B cell (primary cell): ENCODE measurements at regions not wholly inside any gene's neighbourhood (a gene's known extent, or its start where the extent isn't known, plus 50 kb on each side); places are given as distances from the start of the nearest gene placed in this dataset.

Experiments
- ATAC-seq: fragments of 200-7000 bp; cut with Tn5 transposase; one replicate; pipeline ENCODE4 v1.10.0; 2021; ENCODE audit warnings: low read depth, mild to moderate bottlenecking, moderate number of reproducible peaks, moderate library complexity
- CTCF ChIA-PET: fragments of 350-600 bp; sonication (Branson Sonifier 250); formaldehyde crosslinking; loops from one replicate; lab custom pipeline; 2021; ENCODE audit warnings: antibody characterized with exemption, inconsistent platforms; lab: Charles Lee
- POLR2A ChIA-PET: fragments of 350-600 bp; sonication (Branson Sonifier 250); formaldehyde crosslinking; loops from one replicate; lab custom pipeline; 2021; ENCODE audit warnings: antibody characterized with exemption; lab: Charles Lee
- DNase-seq: peaks from one replicate; pipeline ENCODE4 v3.0.0; 2013
- H2AFZ ChIP-seq: 2 replicates; pipeline ENCODE4 v1.6.1; 2012; ENCODE audit warnings: mild to moderate bottlenecking, low read depth, low read length; ENCODE audit not compliant: insufficient read depth, poor library complexity, severe bottlenecking
- H3K27ac ChIP-seq, 2 donors: 1 replicate in 1 of 2; 2 replicates in 1 of 2; pipeline ENCODE4 v1.5.1; 2012 to 2013; ENCODE audit warnings: low read length in 2 of 2, mild to moderate bottlenecking in 2 of 2, moderate library complexity in 1 of 2
- H3K27me3 ChIP-seq, 4 experiments: fragments of 200-600 bp in 1 of 4; sonication (generic) in 1 of 4; replicated peaks in 1 of 4; 1 replicate in 2 of 4; 2 replicates in 2 of 4; pipeline versions ENCODE4 v1.6.1 to v1.7.0; 2013 to 2016; ENCODE audit warnings: low read length in 3 of 4, mild to moderate bottlenecking in 2 of 4, mixed read lengths in 1 of 4, moderate library complexity in 1 of 4; ENCODE audit not compliant: insufficient read depth in 4 of 4, control insufficient read depth in 3 of 4; ENCODE audit errors: control extremely low read depth in 1 of 4
- H3K36me3 ChIP-seq, 2 experiments: replicated peaks in 1 of 2; 1 replicate in 1 of 2; 2 replicates in 1 of 2; pipeline versions ENCODE4 v1.6.1 to v1.7.1; 2013; ENCODE audit warnings: low read length in 1 of 2; ENCODE audit not compliant: insufficient read depth in 2 of 2, control insufficient read depth in 1 of 2; ENCODE audit errors: control extremely low read depth in 1 of 2, extremely low read depth in 1 of 2
- H3K4me1 ChIP-seq, 2 donors: fragments of 200-600 bp in 1 of 2; sonication (generic) in 1 of 2; 1 replicate in 1 of 2; 2 replicates in 1 of 2; pipeline versions ENCODE4 v1.5.1 to v1.6.1; 2013 to 2017; ENCODE audit warnings: low read length in 2 of 2; ENCODE audit not compliant: control insufficient read depth in 2 of 2, insufficient read depth in 2 of 2
- H3K4me2 ChIP-seq: replicated peaks from 2 replicates; pipeline ENCODE3; 2012; ENCODE audit warnings: mild to moderate bottlenecking, low read depth, low read length; ENCODE audit not compliant: poor library complexity, severe bottlenecking
- H3K4me3 ChIP-seq, 5 experiments: fragments of 200-600 bp in 1 of 5; sonication (generic) in 1 of 5; 1 replicate in 3 of 5; 2 replicates in 2 of 5; pipeline versions ENCODE4 v1.5.1 to v1.7.0; 2011 to 2016; ENCODE audit warnings: low read length in 4 of 5, mild to moderate bottlenecking in 4 of 5, low read depth in 2 of 5, control low read depth in 1 of 5, moderate library complexity in 1 of 5; ENCODE audit not compliant: insufficient read depth in 1 of 5; ENCODE audit errors: control extremely low read depth in 1 of 5, extremely low read depth in 1 of 5
- H3K79me2 ChIP-seq: fragments of 200-600 bp; sonication (generic); one replicate; pipeline ENCODE4 v1.6.0; 2016; ENCODE audit warnings: low read length; ENCODE audit not compliant: control insufficient read depth, insufficient read depth
- H3K9ac ChIP-seq: fragments of 200-600 bp; sonication (generic); 2 replicates; pipeline ENCODE4 v1.6.1; 2017; ENCODE audit warnings: mild to moderate bottlenecking, low read length, moderate library complexity
- H3K9me3 ChIP-seq, 3 donors: one replicate each; pipeline versions ENCODE4 v1.6.1 to v1.7.1; 2013; ENCODE audit warnings: low read length in 2 of 3; ENCODE audit not compliant: control insufficient read depth in 2 of 3, insufficient read depth in 1 of 3; ENCODE audit errors: control extremely low read depth in 1 of 3
- H4K20me1 ChIP-seq: 2 replicates; pipeline ENCODE4 v1.6.0; 2012; ENCODE audit warnings: mild to moderate bottlenecking, low read length; ENCODE audit not compliant: insufficient read depth, control insufficient read depth, poor library complexity, severe bottlenecking
- H3K27ac Mint-ChIP-seq: one replicate; pipeline ENCODE4 v1.8.0; 2021; ENCODE audit warnings: mixed read lengths
- H3K27me3 Mint-ChIP-seq: one replicate; pipeline ENCODE4 v1.8.0; 2021; ENCODE audit warnings: mixed read lengths
- H3K4me1 Mint-ChIP-seq: one replicate; pipeline ENCODE4 v1.8.0; 2021; ENCODE audit warnings: mixed read lengths
- H3K4me3 Mint-ChIP-seq: one replicate; pipeline ENCODE4 v1.8.0; 2021; ENCODE audit warnings: mixed read lengths
- H3K9me3 Mint-ChIP-seq: one replicate; pipeline ENCODE4 v1.8.0; 2022; ENCODE audit warnings: mixed read lengths; ENCODE audit not compliant: insufficient read depth
- CTCF ChIP-seq: fragments of 200-600 bp; IDR thresholded peaks from one replicate; pipeline ENCODE4 v1.8.0; 2022; ENCODE audit warnings: antibody characterized with exemption, mild to moderate bottlenecking
- EZH2 ChIP-seq: IDR thresholded peaks from 2 replicates; pipeline ENCODE4 v1.6.1; 2012; ENCODE audit warnings: borderline replicate concordance, low read depth, mild to moderate bottlenecking, moderate library complexity, low read length; ENCODE audit not compliant: insufficient read depth, poor library complexity, severe bottlenecking
- WGBS: methylation state at CpG from one replicate; pipeline ENCODE4 v1.1.5; 2013; ENCODE audit warnings: missing lambda C conversion rate; ENCODE audit not compliant: insufficient coverage; 5-methylcytosine and 5-hydroxymethylcytosine counted together
- intact Hi-C: fragments of 100-400 bp; cut with micrococcal nuclease; formaldehyde crosslinking; loops from one replicate; pipeline ENCODE4 v1.10.0; 2022

- Histone ChIP-seq H3K27me3 (no peaks in the 10 kb centered on the region), H3K4me1 (no peaks in the 10 kb centered on the region)
Measured at GRCh38 chr20:11591965-11592364, 325.7 kb upstream of the BTBD3 start.

GRCh38 chr20:11604339-11604738 is 313.4 kb upstream of the BTBD3 start:
- ChIA-PET CTCF (no interaction called here), POLR2A (no interaction called here)
- H3K4me2 ChIP-seq = no peak overlapping the region
- Mint-ChIP-seq H3K27me3 (no peaks in the 10 kb centered on the region), H3K9me3 (peaks cover 7% of the 10 kb centered on the region), H3K27ac (no peak overlapping the region), H3K4me1 (no peaks in the 10 kb centered on the region), H3K4me3 (no peak overlapping the region)
- TF ChIP-seq CTCF = no peak
- no peak for TF ChIP-seq EZH2
- no peaks in the 10 kb centered on the region for H3K27me3 ChIP-seq
- H3K36me3 ChIP-seq = no peaks in the 10 kb centered on the region
- intact Hi-C loops = no loop called here
- peaks cover 0 to 13% (median 1%) of the 10 kb centered on the region in 3 donors for H3K9me3 ChIP-seq
- H3K27ac ChIP-seq = no peak overlapping the region
- no peak overlapping the region for H2AFZ ChIP-seq
- no peaks in the 10 kb centered on the region for H4K20me1 ChIP-seq
- no peaks in the 10 kb centered on the region for H3K79me2 ChIP-seq
- no peaks in the 10 kb centered on the region for H3K4me1 ChIP-seq
- ATAC-seq = no peak
- H3K9ac ChIP-seq = no peak overlapping the region
- H3K4me3 ChIP-seq = no peak overlapping the region
- no peak for DNase-seq
- no CpG with 5 or more reads among the region's 1 CpG for WGBS

More at GRCh38 chr20:11591965-11592364, 325.7 kb upstream of the BTBD3 start:
- H3K9me3 ChIP-seq = no peaks in the 10 kb centered on the region
- intact Hi-C loops = no loop called here
- H3K4me3 ChIP-seq = no peak overlapping the region
- no peak overlapping the region for H2AFZ ChIP-seq
- H3K9ac ChIP-seq = no peak overlapping the region
- no peaks in the 10 kb centered on the region for H3K27me3 Mint-ChIP-seq
- no peak for DNase-seq
- no peak overlapping the region for H3K4me3 Mint-ChIP-seq
- CTCF ChIA-PET = no interaction called here
- H3K79me2 ChIP-seq = no peaks in the 10 kb centered on the region
- no peak overlapping the region for H3K27ac ChIP-seq
- no peak for TF ChIP-seq EZH2
- TF ChIP-seq CTCF = no peak
- no peaks in the 10 kb centered on the region for H3K36me3 ChIP-seq
- H3K4me2 ChIP-seq = no peak overlapping the region
- H4K20me1 ChIP-seq = no peaks in the 10 kb centered on the region
- POLR2A ChIA-PET = no interaction called here
- H3K27ac Mint-ChIP-seq = no peak overlapping the region
- ATAC-seq = no peak
- peaks cover 8% of the 10 kb centered on the region for H3K9me3 Mint-ChIP-seq
- no peaks in the 10 kb centered on the region for H3K4me1 Mint-ChIP-seq
